ENCODE measurements at regions not wholly inside any gene's neighbourhood (a gene's known extent, or its start where the extent isn't known, plus 50 kb on each side); places are given as distances from the start of the nearest gene placed in this dataset.
"Not testable (repeated sequence)": the region's sequence is repeated elsewhere in the genome, so short reads cannot be mapped to it uniquely, and the experiment has no call there.

GRCh38 chr6:137583519-137583918 is 89.3 kb upstream of the OLIG3 start:
- TF ChIP-seq POLR2A, CTCF (IDR thresholded peaks at IDR 0.05): not testable (repeated sequence)
